Parathyroid adenoma (tissue), 2 donors: ENCODE measurements at regions not wholly inside any gene's neighbourhood (a gene's known extent, or its start where the extent isn't known, plus 50 kb on each side); places are given as distances from the start of the nearest gene placed in this dataset.

Experiments used
- H2AFZ ChIP-seq: fragments of 300-600 bp; sonication (generic); one replicate; pipeline ENCODE4 v1.7.0; 2017; ENCODE audit warnings: antibody characterized with exemption, mild to moderate bottlenecking
- H3K27ac ChIP-seq: fragments of 300-600 bp; sonication (generic); one replicate; pipeline ENCODE4 v1.7.0; 2017
- H3K27me3 ChIP-seq: fragments of 300-600 bp; sonication (generic); one replicate; pipeline ENCODE4 v1.7.0; 2017; ENCODE audit warnings: low read length; ENCODE audit not compliant: control insufficient read depth, insufficient read depth
- H3K36me3 ChIP-seq: fragments of 300-600 bp; sonication (generic); one replicate; pipeline ENCODE4 v1.7.0; 2017; ENCODE audit warnings: low read length; ENCODE audit not compliant: control insufficient read depth, insufficient read depth
- H3K4me1 ChIP-seq: fragments of 300-600 bp; sonication (generic); one replicate; pipeline ENCODE4 v1.7.0; 2017; ENCODE audit warnings: control low read depth
- H3K4me2 ChIP-seq: fragments of 300-600 bp; sonication (generic); one replicate; pipeline ENCODE4 v1.7.0; 2017; ENCODE audit warnings: low read length
- H3K4me3 ChIP-seq: fragments of 300-600 bp; sonication (generic); one replicate; pipeline ENCODE4 v1.7.0; 2017; ENCODE audit warnings: low read depth, low read length
- H3K79me2 ChIP-seq: fragments of 300-600 bp; sonication (generic); one replicate; pipeline ENCODE4 v1.7.0; 2017; ENCODE audit warnings: control low read depth
- H3K9ac ChIP-seq: fragments of 300-600 bp; sonication (generic); one replicate; pipeline ENCODE4 v1.7.0; 2017; ENCODE audit warnings: mild to moderate bottlenecking
- H3K9me3 ChIP-seq: fragments of 300-600 bp; sonication (generic); one replicate; pipeline ENCODE4 v1.7.0; 2017; ENCODE audit warnings: low read length; ENCODE audit not compliant: control insufficient read depth
- TF ChIP-seq, protein P1 (sequence below): fragments of 300-600 bp; sonication (generic); IDR thresholded peaks from one replicate; pipeline ENCODE4 v1.7.0; 2017; ENCODE audit warnings: antibody characterized with exemption, mild to moderate bottlenecking
- donor health status: primary hyperparathyroidism.

DNA sequence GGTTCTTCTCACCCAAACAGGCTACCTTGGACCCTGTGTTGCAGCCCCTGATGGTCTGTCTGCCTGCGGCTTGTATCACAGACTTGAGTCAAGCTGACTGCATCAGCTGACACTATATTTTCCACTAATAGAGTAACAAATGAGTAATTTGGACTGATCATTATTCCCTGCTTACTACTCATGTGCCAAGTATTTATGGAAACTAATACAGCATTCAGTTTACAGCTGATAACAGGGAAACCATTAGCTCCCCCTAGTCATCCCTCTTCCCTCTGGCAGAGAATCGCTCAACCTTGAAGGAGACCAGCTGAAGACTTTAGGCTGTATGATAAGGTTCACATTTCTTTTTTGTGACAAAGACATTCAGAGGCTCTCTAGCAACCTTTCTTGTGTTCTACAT, 116.6 kb upstream of the SYT6 start:
- no peaks in the 10 kb centered on the region for H3K4me1 ChIP-seq
- H3K27ac ChIP-seq, result no peak overlapping the region
- no peak overlapping the region for H2AFZ ChIP-seq
- TF ChIP-seq, protein P1, sequence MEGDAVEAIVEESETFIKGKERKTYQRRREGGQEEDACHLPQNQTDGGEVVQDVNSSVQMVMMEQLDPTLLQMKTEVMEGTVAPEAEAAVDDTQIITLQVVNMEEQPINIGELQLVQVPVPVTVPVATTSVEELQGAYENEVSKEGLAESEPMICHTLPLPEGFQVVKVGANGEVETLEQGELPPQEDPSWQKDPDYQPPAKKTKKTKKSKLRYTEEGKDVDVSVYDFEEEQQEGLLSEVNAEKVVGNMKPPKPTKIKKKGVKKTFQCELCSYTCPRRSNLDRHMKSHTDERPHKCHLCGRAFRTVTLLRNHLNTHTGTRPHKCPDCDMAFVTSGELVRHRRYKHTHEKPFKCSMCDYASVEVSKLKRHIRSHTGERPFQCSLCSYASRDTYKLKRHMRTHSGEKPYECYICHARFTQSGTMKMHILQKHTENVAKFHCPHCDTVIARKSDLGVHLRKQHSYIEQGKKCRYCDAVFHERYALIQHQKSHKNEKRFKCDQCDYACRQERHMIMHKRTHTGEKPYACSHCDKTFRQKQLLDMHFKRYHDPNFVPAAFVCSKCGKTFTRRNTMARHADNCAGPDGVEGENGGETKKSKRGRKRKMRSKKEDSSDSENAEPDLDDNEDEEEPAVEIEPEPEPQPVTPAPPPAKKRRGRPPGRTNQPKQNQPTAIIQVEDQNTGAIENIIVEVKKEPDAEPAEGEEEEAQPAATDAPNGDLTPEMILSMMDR, result no peak
- no peaks in the 10 kb centered on the region for H3K9me3 ChIP-seq
- no peak overlapping the region for H3K4me2 ChIP-seq
- H3K4me3 ChIP-seq, result no peak overlapping the region
- no peak overlapping the region for H3K9ac ChIP-seq
- H3K36me3 ChIP-seq, result no peaks in the 10 kb centered on the region
- no peaks in the 10 kb centered on the region for H3K27me3 ChIP-seq
- no peaks in the 10 kb centered on the region for H3K79me2 ChIP-seq

DNA sequence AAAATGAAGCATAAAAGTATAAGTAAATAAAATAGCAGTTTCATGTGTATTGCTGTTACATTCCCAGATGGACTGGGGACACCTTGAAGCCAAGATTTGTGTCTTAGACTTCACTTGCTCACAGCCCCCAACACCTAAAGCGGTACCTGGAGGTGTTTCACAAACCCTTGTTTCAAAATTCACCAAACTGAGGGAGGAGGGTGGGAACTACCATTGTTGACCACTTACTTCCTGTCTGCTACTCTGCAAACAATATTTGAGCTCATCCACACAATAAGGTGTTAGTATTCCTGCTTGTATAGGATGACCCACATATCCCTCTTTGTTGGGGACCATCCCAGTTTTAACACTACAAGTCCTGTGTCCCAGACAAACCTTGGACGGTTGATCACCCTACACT, 115.9 kb upstream of the SYT6 start:
- Histone ChIP-seq H3K27ac (no peak overlapping the region), H3K9ac (no peak overlapping the region), H3K9me3 (no peaks in the 10 kb centered on the region), H3K4me2 (no peak overlapping the region), H3K79me2 (no peaks in the 10 kb centered on the region), H3K4me3 (no peak overlapping the region), H3K4me1 (no peaks in the 10 kb centered on the region), H2AFZ (no peak overlapping the region), H3K36me3 (no peaks in the 10 kb centered on the region), H3K27me3 (no peaks in the 10 kb centered on the region)
- TF ChIP-seq, protein P1, result no peak

DNA sequence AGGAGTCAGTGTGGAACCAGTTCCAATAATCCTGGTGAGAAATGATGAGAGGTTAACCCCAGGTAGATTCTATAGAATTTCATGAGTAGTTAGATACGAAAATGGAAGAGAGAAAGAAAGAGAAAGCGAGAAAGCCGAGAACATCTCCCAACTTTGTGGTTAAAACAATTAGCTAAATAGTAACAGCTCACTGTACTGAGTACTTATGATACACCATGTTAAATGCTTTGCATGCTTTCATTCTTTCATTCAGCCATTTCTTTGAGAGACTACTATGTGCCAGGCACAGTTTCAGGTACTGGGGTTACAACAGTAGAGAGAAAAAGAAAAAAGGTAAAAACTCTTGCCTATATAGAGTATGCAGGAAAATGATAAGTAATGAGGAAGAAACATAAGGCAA, 109.7 kb upstream of the SYT6 start:
- H3K9ac ChIP-seq, result no peak overlapping the region
- H3K4me1 ChIP-seq, result no peaks in the 10 kb centered on the region
- no peaks in the 10 kb centered on the region for H3K9me3 ChIP-seq
- no peaks in the 10 kb centered on the region for H3K27me3 ChIP-seq
- TF ChIP-seq, protein P1, result no peak
- H3K27ac ChIP-seq, result no peak overlapping the region
- H3K79me2 ChIP-seq, result no peaks in the 10 kb centered on the region
- no peaks in the 10 kb centered on the region for H3K36me3 ChIP-seq
- no peak overlapping the region for H3K4me3 ChIP-seq
- no peak overlapping the region for H3K4me2 ChIP-seq
- H2AFZ ChIP-seq, result no peak overlapping the region

DNA sequence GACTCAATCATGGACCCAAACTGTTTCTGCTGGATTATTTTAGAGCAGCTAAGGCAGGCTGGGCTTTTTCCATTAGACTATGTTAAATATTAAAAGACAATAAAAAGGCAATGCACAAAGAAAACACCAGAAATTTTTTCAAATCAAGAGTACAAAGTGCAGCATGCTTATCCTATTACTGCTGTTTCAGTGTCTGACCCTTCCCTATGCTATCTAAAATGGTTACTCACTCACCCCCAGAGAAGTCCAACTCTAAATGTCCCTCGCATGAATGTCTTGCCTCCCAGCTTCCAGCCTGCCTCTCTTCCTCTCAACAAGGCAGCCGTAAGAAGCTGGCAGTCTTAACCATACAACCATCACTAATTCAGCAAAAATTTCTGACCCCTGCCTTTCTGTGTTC, 108.7 kb upstream of the SYT6 start:
- no peak overlapping the region for H3K27ac ChIP-seq
- no peak overlapping the region for H3K9ac ChIP-seq
- H3K4me1 ChIP-seq, result no peaks in the 10 kb centered on the region
- no peak overlapping the region for H2AFZ ChIP-seq
- no peaks in the 10 kb centered on the region for H3K36me3 ChIP-seq
- no peaks in the 10 kb centered on the region for H3K79me2 ChIP-seq
- TF ChIP-seq, protein P1, result no peak
- no peak overlapping the region for H3K4me2 ChIP-seq
- H3K27me3 ChIP-seq, result no peaks in the 10 kb centered on the region
- H3K9me3 ChIP-seq, result no peaks in the 10 kb centered on the region
- no peak overlapping the region for H3K4me3 ChIP-seq

DNA sequence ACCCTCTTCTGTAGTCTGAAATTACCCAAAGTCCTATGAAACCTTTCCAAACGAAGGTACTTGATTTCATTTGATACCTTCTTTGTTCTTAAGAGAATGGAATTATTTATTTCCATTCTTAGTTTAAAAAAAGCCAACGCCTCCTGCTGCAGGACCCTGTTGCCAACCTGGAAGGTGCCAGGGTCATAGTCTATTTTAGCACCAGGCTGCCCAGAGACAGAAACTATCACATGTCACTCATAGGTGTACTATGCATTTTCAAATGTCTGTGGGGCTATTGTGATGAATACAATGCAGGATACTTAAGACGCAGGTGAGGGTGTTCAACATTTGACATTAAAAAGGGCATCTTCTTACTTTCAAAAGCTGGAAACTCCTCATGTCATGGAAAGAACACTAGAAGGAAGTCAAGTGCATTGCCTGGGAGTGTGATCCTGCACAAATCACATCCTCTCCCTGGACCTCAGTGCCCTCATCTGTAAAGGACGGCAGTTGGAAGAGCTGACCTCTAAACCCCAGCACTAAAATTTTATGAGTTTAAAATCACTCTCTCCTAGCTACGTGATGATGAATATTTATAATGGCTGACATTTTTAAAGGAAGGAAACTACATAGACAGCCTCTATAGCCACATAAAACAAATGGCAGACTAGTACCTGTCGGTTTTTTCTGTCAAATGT, 107.3 kb upstream of the SYT6 start:
- Histone ChIP-seq H3K4me1 (no peaks in the 10 kb centered on the region), H3K4me3 (no peak overlapping the region), H3K9me3 (no peaks in the 10 kb centered on the region), H2AFZ (no peak overlapping the region), H3K27ac (no peak overlapping the region), H3K79me2 (no peaks in the 10 kb centered on the region), H3K4me2 (no peak overlapping the region), H3K27me3 (no peaks in the 10 kb centered on the region), H3K9ac (no peak overlapping the region), H3K36me3 (no peaks in the 10 kb centered on the region)
- TF ChIP-seq, protein P1, result no peak
